NCI-H2196 treated with DMSO at 0.1 percent for 48 hours (cell line): ENCODE measurements at regions not wholly inside any gene's neighbourhood (a gene's known extent, or its start where the extent isn't known, plus 50 kb on each side); places are given as distances from the start of the nearest gene placed in this dataset.

Experiments used
- DNase-seq: peaks from one replicate; lab custom pipeline; 2025; ENCODE audit not compliant: unreplicated experiment; lab: John Stamatoyannopoulos, UW

- no peak for DNase-seq
Measured at GRCh38 chr12:124504273-124505000, 63.0 kb downstream of the NCOR2 start.

DNA sequence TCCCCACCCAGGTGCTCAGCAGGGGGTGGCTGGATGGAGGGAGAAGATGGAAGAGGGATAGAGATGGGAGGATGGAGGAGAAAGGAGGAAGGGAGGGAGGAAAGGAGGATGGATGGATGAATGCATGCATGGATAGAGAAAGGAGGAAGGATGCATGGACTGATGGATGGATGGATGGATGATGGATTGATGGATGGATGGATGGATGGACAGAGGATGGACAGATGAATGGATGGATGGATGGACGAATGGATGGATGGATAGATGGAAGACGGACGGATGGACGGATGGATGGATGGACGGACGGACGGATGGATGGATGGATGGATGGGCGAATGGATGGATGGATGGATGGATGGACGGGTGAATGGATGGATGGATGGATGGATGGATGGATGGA lies 64.1 kb downstream of the NCOR2 start:
- DNase-seq, result no peak

GRCh38 chr12:124502379-124502778 lies 65.0 kb downstream of the NCOR2 start:
- DNase-seq, result no peak

DNA sequence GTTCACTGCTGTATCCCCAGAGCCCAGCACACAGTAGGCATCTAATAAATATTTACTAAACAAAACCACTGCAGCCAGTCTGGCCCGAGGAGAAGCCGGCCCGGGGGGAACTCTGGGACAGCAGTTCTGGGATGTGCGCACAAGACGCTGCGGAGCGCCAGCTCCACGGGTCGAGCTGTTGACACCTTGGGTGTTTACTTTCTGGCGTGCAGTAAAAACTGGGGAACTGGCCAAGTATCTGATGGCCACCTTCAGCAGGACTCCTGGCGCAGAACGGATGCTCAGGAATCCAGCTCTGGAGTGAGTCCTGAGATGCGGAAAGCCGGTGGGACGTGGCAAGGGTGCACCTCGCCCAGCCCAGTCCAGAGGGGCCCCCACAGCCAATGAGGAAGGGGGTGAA lies 65.6 kb downstream of the NCOR2 start:
- DNase-seq, result no peak

DNA sequence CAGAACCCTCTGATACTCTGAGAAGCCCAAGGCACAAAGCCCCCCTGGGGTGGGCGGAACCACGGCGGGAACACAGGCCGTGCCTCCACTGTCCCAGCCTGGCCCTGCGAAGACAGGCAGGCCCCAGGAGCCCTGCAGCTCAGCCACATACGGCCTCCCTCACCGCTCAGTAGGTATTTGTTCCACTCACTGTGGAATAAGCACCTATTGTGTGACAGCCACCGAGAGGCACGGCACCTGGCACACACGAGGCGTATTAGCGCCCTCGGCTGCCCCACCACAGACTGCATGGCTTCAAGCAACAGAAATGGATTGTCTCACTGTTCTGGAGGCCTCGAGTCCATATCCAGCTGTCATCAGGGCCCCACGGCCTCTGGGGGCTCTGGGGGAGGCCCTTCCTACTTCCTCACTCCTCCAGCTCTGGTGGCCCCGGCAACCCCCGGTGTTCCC lies 66.3 kb downstream of the NCOR2 start:
- no peak for DNase-seq

DNA sequence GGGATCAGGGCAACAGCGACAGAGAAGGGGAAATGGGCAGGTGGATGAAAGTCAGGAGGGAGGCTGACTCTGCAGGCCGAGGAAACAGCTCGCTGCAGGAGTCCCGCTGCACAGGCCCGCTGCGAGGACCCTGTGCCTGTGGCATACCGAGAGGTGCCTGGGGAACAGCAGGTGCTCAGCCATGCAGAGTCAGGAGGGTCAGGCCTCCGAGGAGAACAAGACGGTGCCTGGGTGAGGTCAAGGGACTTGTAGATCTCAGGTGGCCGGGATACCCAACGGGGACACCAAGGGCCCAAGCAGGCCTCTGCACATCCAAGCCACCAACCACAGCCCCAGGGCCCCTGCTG lies 67.5 kb downstream of the NCOR2 start:
- DNase-seq, result no peak

- no peak for DNase-seq
Measured at GRCh38 chr12:124499190-124499753, 68.1 kb downstream of the NCOR2 start.

- DNase-seq, result no peak
Measured at GRCh38 chr12:124498275-124499189, 68.9 kb downstream of the NCOR2 start.

GRCh38 chr12:124497658-124498057 lies 69.8 kb downstream of the NCOR2 start:
- no peak for DNase-seq

GRCh38 chr12:124497039-124497438 lies 70.4 kb downstream of the NCOR2 start:
- no peak for DNase-seq

DNA sequence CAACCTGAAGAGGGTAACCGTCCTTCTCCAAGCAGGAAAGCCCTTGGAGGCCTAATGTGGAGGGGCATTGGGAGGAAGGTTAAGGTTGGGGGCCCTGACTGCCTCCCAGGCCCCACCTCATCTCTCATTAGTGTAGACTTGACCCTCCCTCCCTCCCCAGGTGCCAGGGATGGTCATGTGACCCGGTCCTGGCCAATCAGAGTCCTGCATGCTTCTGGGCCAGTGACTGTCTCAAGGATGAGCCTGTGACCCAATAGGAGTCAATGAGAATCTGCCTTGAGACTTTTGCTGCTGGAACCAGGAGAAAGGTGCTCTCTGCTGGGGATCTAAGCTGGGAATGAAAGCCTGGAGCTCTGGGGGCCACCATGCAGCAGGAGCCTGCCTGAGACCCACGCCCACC lies 70.8 kb downstream of the NCOR2 start:
- no peak for DNase-seq

GRCh38 chr12:124495194-124495983 lies 72.0 kb downstream of the NCOR2 start:
- DNase-seq, result no peak

- DNase-seq, result no peak
Measured at GRCh38 chr12:124494751-124495129, 72.7 kb downstream of the NCOR2 start.

DNA sequence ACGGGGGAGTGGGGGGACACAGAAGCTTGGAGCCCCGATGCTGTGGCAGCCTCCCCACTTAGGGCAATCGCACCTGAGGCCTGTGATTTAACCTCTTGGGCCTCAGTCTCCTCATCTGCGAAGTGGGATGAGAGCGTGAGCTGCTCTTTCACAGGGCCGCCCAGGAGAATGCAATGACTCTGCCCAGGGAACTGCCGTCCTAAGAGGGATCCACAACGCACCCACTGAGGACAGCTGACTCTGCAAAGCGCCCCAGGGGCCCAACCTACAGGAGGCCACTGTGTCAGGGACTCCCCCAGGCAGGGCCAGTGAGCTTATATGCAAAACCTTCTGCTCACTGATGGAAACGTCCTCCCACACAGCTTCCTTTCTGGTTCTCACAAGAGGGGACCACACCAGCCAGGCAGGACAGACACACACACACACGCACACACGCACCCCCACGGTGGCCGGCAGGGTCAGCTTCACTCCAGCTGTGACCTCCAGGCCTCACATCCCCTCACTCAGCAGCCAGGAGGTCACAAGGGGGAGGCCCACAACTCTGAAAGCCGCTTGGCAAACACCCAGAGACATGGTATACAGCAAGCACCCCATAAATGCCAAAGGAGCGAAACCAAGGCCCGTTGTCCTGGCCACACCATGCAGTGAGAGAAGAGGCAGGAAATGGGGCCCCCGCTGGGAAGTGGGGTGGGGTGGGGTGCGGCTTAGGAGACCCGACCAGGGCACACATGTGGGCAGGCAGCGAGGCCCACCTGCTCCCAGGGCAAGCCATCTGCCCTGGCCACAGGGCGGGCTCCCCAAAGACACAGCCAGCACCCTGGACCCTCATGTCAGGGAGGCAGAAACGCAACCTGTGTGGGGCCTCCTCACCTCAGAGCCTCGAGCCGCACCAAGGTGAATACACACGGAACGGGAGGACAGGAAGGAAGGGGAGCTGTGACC lies 73.3 kb downstream of the NCOR2 start:
- DNase-seq, result no peak

DNA sequence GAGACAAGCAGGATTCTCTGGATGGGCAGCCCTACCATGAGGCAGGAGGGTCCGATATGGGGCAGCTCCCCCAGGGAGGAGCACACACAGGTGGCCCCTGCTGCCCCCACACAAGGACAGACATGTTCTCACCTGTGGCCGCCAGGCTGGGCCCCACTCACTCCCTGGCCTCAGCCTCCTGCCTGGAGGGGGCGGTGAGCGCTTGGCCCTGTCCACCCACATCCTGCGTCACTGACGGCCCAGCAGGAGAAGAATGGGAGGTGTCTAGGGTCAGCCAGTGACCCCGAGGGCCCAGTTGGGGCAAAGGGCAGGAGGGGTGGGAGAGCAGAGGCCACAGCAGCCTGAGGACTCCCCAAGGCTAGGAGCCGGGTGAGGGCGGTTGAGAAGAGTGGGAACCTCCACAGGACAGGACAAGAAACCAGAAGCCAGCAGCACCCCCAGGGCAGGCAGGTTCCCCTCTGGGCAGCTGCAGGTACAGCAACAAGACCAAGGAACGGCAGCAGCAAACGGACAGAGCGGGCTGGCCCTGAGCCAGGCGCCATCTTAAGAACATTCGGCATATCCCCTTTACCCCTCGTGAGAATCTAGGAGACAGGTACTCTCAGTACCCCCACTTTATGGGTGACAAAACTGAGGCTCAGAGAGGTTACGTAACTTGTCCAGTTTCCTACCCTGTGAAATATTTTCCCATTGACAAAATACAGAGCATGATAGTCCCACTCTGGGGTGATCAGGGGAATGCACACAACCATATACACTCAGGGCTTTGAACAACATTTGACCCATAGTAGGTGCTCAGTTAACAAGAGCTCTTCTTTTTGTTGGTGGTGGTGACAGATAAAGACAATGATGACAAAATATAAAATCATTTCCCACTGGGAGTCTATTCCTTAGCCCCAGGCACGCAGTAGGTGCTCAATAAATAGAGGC lies 74.3 kb downstream of the NCOR2 start:
- DNase-seq, result no peak

- no peak for DNase-seq
Measured at GRCh38 chr12:124491856-124492420, 75.5 kb downstream of the NCOR2 start.

DNA sequence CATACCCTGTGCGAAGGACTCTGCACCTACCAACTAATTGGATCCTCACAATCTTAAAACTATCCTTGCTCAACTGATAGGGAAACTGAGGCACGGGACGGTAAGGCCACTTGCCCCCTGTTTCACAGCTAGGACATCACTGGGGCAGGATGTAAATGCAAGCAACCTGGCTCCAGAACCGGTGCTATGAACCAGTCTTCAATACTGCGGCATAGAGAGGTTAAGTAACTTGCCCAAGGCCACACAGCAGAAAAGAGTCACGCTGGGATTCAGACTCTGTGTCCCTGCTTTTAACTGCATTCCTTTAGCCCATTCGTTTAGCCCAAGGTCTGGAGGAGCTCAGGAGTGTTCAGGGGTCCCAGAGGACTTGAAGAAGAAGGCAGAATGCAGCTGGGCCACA lies 76.1 kb downstream of the NCOR2 start:
- DNase-seq, result no peak

DNA sequence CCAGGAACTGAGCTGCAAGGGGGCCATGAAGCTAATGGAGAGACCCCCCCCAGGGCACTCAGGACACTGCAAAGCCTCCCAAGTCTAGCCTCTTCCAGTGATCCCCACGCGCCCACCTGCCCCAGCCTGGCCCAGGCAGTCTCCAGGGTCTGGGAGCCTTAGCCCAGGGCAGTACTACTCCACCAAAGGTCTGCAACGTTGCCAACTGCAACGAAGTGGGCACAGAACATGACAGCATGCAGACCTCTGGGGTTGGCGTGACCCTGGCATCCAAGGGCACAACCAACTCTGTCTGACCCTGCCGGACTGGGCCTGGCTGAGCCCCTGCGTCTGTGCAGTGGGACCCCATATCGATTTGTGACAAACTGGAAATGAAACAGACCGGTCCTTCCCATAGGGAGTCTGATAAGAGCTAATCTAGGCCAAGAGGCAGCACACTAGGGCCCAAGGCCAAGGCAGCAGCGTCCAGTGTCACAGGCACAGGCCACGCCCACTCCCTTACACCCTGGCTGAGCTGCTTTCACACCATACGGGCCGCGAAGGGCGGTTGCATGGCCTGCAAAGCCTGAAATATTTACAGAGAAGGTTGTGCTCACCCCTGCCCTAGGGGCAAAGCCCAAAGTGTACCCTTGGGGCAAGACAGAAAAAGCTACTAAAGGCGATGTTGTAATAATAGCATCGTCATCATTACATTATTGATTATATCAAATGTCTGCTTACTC lies 76.7 kb downstream of the NCOR2 start:
- no peak for DNase-seq
